Activated CD4-positive, alpha-beta T cell treated with anti-CD3 and anti-CD28 coated beads, Interleukin-2, amount 10 ng/mL, durations not matched to agents 24 days and 14 days (primary cell): ENCODE measurements at regions not wholly inside any gene's neighbourhood (a gene's known extent, or its start where the extent isn't known, plus 50 kb on each side); places are given as distances from the start of the nearest gene placed in this dataset.
"Not testable (repeated sequence)": the region's sequence is repeated elsewhere in the genome, so short reads cannot be mapped to it uniquely, and the experiment has no call there.

Source experiments
- DNase-seq: peaks from one replicate; pipeline ENCODE4 v3.0.0; 2022
- H3K27ac Mint-ChIP-seq: one replicate; pipeline ENCODE4 v1.8.0; 2022; ENCODE audit warnings: mild to moderate bottlenecking, mixed read lengths
- H3K27me3 Mint-ChIP-seq: one replicate; pipeline ENCODE4 v1.8.0; 2022; ENCODE audit warnings: mixed read lengths
- H3K36me3 Mint-ChIP-seq: one replicate; pipeline ENCODE4 v1.8.0; 2022; ENCODE audit warnings: low read depth, mild to moderate bottlenecking, mixed read lengths
- H3K4me1 Mint-ChIP-seq: one replicate; pipeline ENCODE4 v1.8.0; 2021; ENCODE audit warnings: mixed read lengths
- H3K4me3 Mint-ChIP-seq: one replicate; pipeline ENCODE4 v1.8.0; 2022; ENCODE audit warnings: mild to moderate bottlenecking, moderate library complexity, mixed read lengths
- H3K9me3 Mint-ChIP-seq: one replicate; pipeline ENCODE4 v1.8.0; 2021; ENCODE audit warnings: mixed read lengths
- intact Hi-C: fragments of 100-400 bp; cut with micrococcal nuclease; formaldehyde crosslinking; loops from one replicate; pipeline ENCODE4 v1.15.1; 2023

GRCh38 chr21:19540287-19540686, 1136.7 kb upstream of the TMPRSS15 start:
- Mint-ChIP-seq H3K27ac (no peak overlapping the region), H3K4me3 (no peak overlapping the region), H3K9me3 (peaks cover 13% of the 10 kb centered on the region), H3K4me1 (no peaks in the 10 kb centered on the region), H3K36me3 (no peaks in the 10 kb centered on the region), H3K27me3 (no peaks in the 10 kb centered on the region)
- no peak for DNase-seq
- intact Hi-C loops, result no loop called here

DNA sequence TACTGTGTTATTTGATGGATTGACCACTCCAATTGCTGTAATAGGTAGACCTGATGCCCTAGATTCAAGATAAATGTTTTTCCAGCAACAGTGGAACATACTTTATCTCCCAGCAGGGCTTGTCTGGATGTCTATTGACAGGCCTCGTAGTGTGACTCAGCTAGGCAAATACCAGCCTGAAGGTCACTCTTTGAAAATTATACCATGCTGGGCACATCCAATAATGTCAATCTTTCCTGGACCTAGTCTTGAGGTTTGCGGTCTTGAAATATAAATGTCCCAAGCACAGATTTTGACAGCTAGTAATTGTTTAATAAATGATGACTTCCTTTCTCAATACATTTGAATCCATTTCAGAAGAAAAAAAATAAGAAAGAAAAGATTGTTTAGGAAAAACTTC, 1138.0 kb upstream of the TMPRSS15 start:
- Mint-ChIP-seq H3K27ac (no peak overlapping the region), H3K4me3 (no peak overlapping the region), H3K27me3 (no peaks in the 10 kb centered on the region), H3K4me1 (no peaks in the 10 kb centered on the region), H3K9me3 (peaks cover 13% of the 10 kb centered on the region), H3K36me3 (no peaks in the 10 kb centered on the region)
- no peak for DNase-seq
- intact Hi-C loops, result no loop called here

GRCh38 chr21:19544493-19544892, 1140.9 kb upstream of the TMPRSS15 start:
- H3K4me3 Mint-ChIP-seq, H3K9me3 Mint-ChIP-seq, H3K36me3 Mint-ChIP-seq, H3K27me3 Mint-ChIP-seq, H3K27ac Mint-ChIP-seq, H3K4me1 Mint-ChIP-seq, DNase-seq, intact Hi-C loops: not testable (repeated sequence)

DNA sequence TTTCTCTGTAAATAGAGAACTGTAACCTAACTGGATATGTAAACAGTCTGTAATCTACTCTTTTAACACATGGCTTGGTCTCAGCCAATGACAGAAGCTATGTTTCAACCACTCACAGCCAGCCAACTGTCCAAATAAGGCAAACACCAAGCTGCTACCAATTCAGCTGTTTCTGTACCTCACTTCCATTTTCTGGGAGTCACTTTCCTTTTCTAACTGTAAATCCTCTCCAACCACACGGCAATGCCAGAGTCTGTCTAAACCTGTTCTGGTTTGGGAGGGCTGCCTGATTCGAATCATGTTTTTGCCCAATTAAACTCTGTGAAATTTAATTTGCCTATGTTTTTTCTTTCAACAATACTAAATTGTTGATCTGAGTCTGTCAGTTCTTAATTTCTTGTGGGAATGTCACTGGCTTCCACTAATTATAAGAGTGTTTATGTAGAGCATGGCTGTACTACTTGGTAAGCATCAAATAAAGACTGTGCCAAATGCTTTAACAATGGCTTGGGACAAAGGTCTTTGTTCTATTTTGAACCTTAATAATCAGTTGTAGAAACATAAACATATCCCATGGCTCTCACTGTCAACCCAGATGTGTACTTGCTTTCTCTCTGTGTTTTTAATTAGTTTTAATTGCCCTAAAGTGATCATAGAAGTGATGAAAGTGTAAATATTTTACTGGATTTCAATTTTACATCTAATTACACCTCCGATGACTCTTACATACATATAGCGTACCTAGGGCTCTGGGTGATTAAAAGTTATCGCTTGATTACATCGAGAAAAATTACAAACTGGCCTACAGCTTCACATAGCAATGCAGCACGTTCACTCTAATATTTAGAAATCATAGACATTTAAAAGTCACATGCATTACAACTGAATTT, 1144.6 kb upstream of the TMPRSS15 start:
- Mint-ChIP-seq H3K9me3 (peaks cover 11% of the 10 kb centered on the region), H3K4me1 (no peaks in the 10 kb centered on the region), H3K4me3 (no peak overlapping the region), H3K27ac (no peak overlapping the region), H3K27me3 (no peaks in the 10 kb centered on the region), H3K36me3 (no peaks in the 10 kb centered on the region)
- DNase-seq, result no peak
- intact Hi-C loops, result no loop called here

GRCh38 chr21:19553919-19554615, 1150.5 kb upstream of the TMPRSS15 start:
- Mint-ChIP-seq H3K27ac (no peak overlapping the region), H3K4me1 (no peaks in the 10 kb centered on the region), H3K4me3 (no peak overlapping the region), H3K9me3 (peaks cover 8% of the 10 kb centered on the region), H3K27me3 (no peaks in the 10 kb centered on the region), H3K36me3 (no peaks in the 10 kb centered on the region)
- no peak for DNase-seq
- intact Hi-C loops, result no loop called here

DNA sequence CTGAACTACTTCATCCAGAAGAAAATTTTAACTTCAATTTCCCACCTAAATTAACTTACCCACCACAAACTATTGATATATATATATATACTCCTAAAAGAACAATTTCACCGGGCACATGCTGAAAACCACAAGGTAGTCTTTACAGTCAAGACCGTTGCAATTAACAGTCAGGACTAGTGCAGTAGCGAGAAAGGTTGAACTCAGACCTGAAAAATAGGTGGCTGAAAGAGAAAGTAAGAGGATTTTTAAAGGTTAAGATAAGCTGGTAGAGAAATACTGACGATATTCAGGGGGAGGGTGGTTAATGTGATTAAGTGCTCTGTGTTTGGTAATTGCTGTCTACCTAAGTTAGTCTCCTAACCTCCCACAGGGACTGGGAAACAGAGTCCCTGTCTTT, 1153.5 kb upstream of the TMPRSS15 start:
- no peaks in the 10 kb centered on the region for H3K4me1 Mint-ChIP-seq
- no peaks in the 10 kb centered on the region for H3K27me3 Mint-ChIP-seq
- H3K27ac Mint-ChIP-seq, result no peak overlapping the region
- no peak overlapping the region for H3K4me3 Mint-ChIP-seq
- H3K36me3 Mint-ChIP-seq, result no peaks in the 10 kb centered on the region
- H3K9me3 Mint-ChIP-seq, result peaks cover 3% of the 10 kb centered on the region
- intact Hi-C loops, result no loop called here
- DNase-seq, result no peak

DNA sequence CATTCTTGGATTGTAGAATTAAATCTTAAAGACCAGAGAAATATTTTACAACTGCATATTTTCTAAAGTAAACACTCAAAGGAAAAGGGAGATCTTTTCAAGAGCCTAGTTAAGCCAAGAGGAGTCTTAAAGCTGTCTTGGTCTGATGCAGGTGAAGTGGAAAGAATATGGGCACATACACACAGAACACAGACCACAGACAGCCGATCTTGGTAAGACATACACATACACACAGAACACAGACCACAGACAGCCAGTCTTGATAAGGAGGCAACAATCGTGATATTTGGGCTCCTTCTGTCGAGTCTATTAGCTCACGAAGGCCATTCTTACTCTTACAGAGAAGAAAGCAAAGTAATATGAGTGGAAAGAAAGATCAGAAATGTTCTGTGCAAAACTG, 1153.9 kb upstream of the TMPRSS15 start:
- Mint-ChIP-seq H3K4me1 (no peaks in the 10 kb centered on the region), H3K4me3 (no peak overlapping the region), H3K9me3 (peaks cover 3% of the 10 kb centered on the region), H3K27ac (no peak overlapping the region), H3K27me3 (no peaks in the 10 kb centered on the region), H3K36me3 (no peaks in the 10 kb centered on the region)
- intact Hi-C loops, result no loop called here
- DNase-seq, result no peak

DNA sequence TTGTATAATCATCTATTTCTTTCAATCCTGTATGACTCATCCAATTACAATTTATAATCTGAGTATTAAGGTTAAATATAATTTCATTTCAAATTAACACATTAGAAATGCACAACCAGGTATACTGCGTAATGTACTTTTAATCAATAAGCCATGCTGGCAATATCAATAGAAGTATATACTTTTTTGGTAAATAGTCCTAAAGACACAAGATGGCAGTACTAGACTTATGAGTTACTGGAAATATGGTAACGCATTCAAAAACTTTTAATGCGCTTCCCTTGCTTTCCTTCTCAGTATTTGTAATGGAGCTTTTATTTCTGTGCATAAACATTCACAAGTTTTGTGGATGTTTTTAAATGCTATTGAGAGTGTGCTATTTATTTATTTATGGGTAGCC, 1162.0 kb upstream of the TMPRSS15 start:
- no peak overlapping the region for H3K4me3 Mint-ChIP-seq
- intact Hi-C loops, result no loop called here
- no peak for DNase-seq
- H3K9me3 Mint-ChIP-seq, result peaks cover 9% of the 10 kb centered on the region
- no peaks in the 10 kb centered on the region for H3K4me1 Mint-ChIP-seq
- H3K36me3 Mint-ChIP-seq, result no peaks in the 10 kb centered on the region
- H3K27ac Mint-ChIP-seq, result no peak overlapping the region
- no peaks in the 10 kb centered on the region for H3K27me3 Mint-ChIP-seq

GRCh38 chr21:19566975-19567374, 1163.4 kb upstream of the TMPRSS15 start:
- Mint-ChIP-seq H3K27me3 (no peaks in the 10 kb centered on the region), H3K36me3 (no peaks in the 10 kb centered on the region), H3K27ac (no peak overlapping the region), H3K4me1 (no peaks in the 10 kb centered on the region), H3K4me3 (no peak overlapping the region), H3K9me3 (peaks cover 15% of the 10 kb centered on the region)
- DNase-seq, result no peak
- intact Hi-C loops, result no loop called here

DNA sequence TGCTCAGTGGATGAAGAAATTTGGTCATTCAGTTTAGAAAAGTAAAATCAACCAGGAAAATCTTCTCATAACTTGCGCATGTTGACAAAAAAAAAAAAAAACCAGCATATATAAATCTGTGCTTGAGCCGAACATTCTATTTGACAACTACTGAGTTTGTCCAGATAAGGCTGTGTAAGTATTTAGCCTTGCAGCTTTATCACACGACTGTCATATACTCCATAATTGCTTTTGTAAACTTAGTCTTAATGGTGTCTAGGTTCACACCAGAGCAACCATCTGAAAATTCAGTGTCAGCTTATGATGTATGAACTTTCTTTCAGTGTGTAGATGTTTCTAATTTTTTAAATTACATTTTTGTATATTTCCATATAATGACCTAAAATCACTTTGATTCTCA, 1173.8 kb upstream of the TMPRSS15 start:
- Mint-ChIP-seq H3K9me3 (no peaks in the 10 kb centered on the region), H3K27ac (no peak overlapping the region), H3K4me1 (no peaks in the 10 kb centered on the region), H3K4me3 (no peak overlapping the region), H3K27me3 (no peaks in the 10 kb centered on the region), H3K36me3 (no peaks in the 10 kb centered on the region)
- DNase-seq, result no peak
- intact Hi-C loops, result no loop called here

DNA sequence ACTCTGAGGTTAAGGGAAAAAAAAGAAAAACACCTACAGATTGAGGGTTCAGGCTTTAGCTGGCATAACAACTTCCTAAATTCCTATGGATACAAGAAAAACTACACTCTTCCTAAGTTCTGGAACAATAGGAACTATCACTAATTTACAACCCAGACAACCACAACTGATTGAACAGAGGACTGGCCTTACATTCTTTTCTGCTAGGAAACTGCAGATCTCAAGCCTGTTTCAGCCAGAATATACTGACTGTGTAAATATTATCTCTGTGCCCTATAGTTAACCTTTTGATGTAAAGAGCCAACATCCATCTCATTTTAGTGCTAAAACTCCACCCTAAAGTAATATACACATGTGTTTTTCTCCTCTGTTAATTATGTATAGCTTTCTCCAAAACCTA, 1186.5 kb upstream of the TMPRSS15 start:
- DNase-seq, result no peak
- intact Hi-C loops, result no loop called here
- no peaks in the 10 kb centered on the region for H3K36me3 Mint-ChIP-seq
- H3K9me3 Mint-ChIP-seq, result peaks cover 4% of the 10 kb centered on the region
- H3K27ac Mint-ChIP-seq, result no peak overlapping the region
- no peak overlapping the region for H3K4me3 Mint-ChIP-seq
- no peaks in the 10 kb centered on the region for H3K27me3 Mint-ChIP-seq
- H3K4me1 Mint-ChIP-seq, result no peaks in the 10 kb centered on the region

DNA sequence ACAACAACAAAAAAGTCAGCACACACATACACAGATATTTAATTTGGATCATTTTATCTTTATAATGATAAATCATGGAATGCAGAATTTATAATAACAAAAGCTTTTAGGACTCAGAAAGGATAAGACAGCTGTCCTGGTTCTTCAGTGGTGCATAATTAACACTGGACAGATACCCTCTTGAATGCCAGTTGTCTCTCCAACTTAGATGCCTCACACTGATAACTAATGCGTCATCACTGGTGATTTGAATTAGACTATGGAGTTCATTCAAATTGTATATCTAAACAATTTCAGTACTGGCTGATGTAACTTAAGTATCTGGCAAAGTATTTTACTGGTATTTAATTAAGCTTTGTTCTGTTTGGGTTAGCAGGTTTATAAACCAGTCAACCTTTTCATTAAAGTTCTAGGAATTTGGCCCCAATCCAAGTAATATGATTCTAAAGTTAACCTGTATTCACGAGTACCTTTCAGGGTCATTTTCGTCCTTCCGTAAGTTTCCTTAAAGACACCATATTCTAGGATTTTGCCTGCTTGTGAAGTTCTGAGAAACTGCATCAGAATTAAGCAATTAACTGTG, 1199.5 kb upstream of the TMPRSS15 start:
- Mint-ChIP-seq H3K27me3 (no peaks in the 10 kb centered on the region), H3K27ac (no peak overlapping the region), H3K4me1 (no peaks in the 10 kb centered on the region), H3K4me3 (no peak overlapping the region), H3K36me3 (no peaks in the 10 kb centered on the region), H3K9me3 (no peaks in the 10 kb centered on the region)
- intact Hi-C loops, result no loop called here
- no peak for DNase-seq

- Mint-ChIP-seq H3K36me3 (no peaks in the 10 kb centered on the region), H3K4me3 (no peak overlapping the region), H3K27me3 (no peaks in the 10 kb centered on the region), H3K9me3 (peaks cover 4% of the 10 kb centered on the region), H3K27ac (no peak overlapping the region), H3K4me1 (no peaks in the 10 kb centered on the region)
- intact Hi-C loops, result no loop called here
- no peak for DNase-seq
Measured at GRCh38 chr21:19608101-19608621, 1204.6 kb upstream of the TMPRSS15 start.

- Mint-ChIP-seq H3K27me3 (no peaks in the 10 kb centered on the region), H3K27ac (no peak overlapping the region), H3K4me3 (no peak overlapping the region), H3K36me3 (no peaks in the 10 kb centered on the region), H3K9me3 (peaks cover 4% of the 10 kb centered on the region), H3K4me1 (no peaks in the 10 kb centered on the region)
- intact Hi-C loops, result no loop called here
- no peak for DNase-seq
Measured at GRCh38 chr21:19609611-19610010, 1206.0 kb upstream of the TMPRSS15 start.
